ENCODE measurements at regions not wholly inside any gene's neighbourhood (a gene's known extent, or its start where the extent isn't known, plus 50 kb on each side); places are given as distances from the start of the nearest gene placed in this dataset.
A peak's percentile ranks its signal among the peaks of the same experiment; 100 is the strongest.

GRCh38 chr10:78362406-78363022 lies 328.9 kb downstream of the RPS24 start:
- H3K9me3 ChIP-seq = no peaks in the 10 kb centered on the region
- H3K36me3 ChIP-seq = no peaks in the 10 kb centered on the region
- no peak for TF ChIP-seq CTCF (IDR thresholded peaks at IDR 0.05; ENCODE audit: low read depth, low read length)
- peaks cover 5% of the 10 kb centered on the region for H3K4me1 ChIP-seq
- no peak for DNase-seq
- H3K27me3 ChIP-seq = no peaks in the 10 kb centered on the region
- H3K4me3 ChIP-seq (ENCODE audit: low read depth, low read length) = no peak overlapping the region

- Histone ChIP-seq H3K4me1 (no peaks in the 10 kb centered on the region), H3K36me3 (no peaks in the 10 kb centered on the region), H3K9me3 (no peaks in the 10 kb centered on the region), H3K27me3 (no peaks in the 10 kb centered on the region), H3K4me3 (ENCODE audit: low read depth, low read length) (no peak overlapping the region)
- TF ChIP-seq CTCF (IDR thresholded peaks at IDR 0.05; ENCODE audit: low read depth, low read length) = no peak
- no peak for DNase-seq
These were observed 329.5 kb downstream of the RPS24 start for GRCh38 chr10:78363190-78363589.

GRCh38 chr10:78365694-78366093 lies 332.0 kb downstream of the RPS24 start:
- no peak overlapping the region for H3K4me3 ChIP-seq (ENCODE audit: low read depth, low read length)
- no peaks in the 10 kb centered on the region for H3K4me1 ChIP-seq
- no peaks in the 10 kb centered on the region for H3K9me3 ChIP-seq
- no peaks in the 10 kb centered on the region for H3K36me3 ChIP-seq
- no peaks in the 10 kb centered on the region for H3K27me3 ChIP-seq
- no peak for TF ChIP-seq CTCF (IDR thresholded peaks at IDR 0.05; ENCODE audit: low read depth, low read length)
- no peak for DNase-seq

- Histone ChIP-seq H3K4me3 (ENCODE audit: low read depth, low read length) (no peak overlapping the region), H3K9me3 (no peaks in the 10 kb centered on the region), H3K36me3 (no peaks in the 10 kb centered on the region), H3K27me3 (no peaks in the 10 kb centered on the region), H3K4me1 (peaks cover 9% of the 10 kb centered on the region; the same call in 1 of the 2 replicates)
- no peak for TF ChIP-seq CTCF (IDR thresholded peaks at IDR 0.05; ENCODE audit: low read depth, low read length)
- DNase-seq = no peak
These were observed 333.2 kb downstream of the RPS24 start for GRCh38 chr10:78366663-78367411.

GRCh38 chr10:78367751-78368150 lies 334.1 kb downstream of the RPS24 start:
- no peak for DNase-seq
- no peak for TF ChIP-seq CTCF (IDR thresholded peaks at IDR 0.05; ENCODE audit: low read depth, low read length)
- Histone ChIP-seq H3K4me3 (ENCODE audit: low read depth, low read length) (no peak overlapping the region), H3K9me3 (no peaks in the 10 kb centered on the region), H3K27me3 (no peaks in the 10 kb centered on the region), H3K4me1 (peaks cover 9% of the 10 kb centered on the region; the same call in 1 of the 2 replicates), H3K36me3 (no peaks in the 10 kb centered on the region)

- no peaks in the 10 kb centered on the region for H3K27me3 ChIP-seq
- DNase-seq = peak; percentile 66
These were observed 337.5 kb downstream of the RPS24 start for GRCh38 chr10:78371136-78371535.

More at GRCh38 chr10:78371136-78371535, 337.5 kb downstream of the RPS24 start:
- Histone ChIP-seq H3K4me3 (ENCODE audit: low read depth, low read length) (no peak overlapping the region), H3K9me3 (no peaks in the 10 kb centered on the region), H3K4me1 (peaks cover 9% of the 10 kb centered on the region; the same call in 1 of the 2 replicates), H3K36me3 (no peaks in the 10 kb centered on the region)
- no peak for TF ChIP-seq CTCF (IDR thresholded peaks at IDR 0.05; ENCODE audit: low read depth, low read length)
